ENCODE measurements at regions not wholly inside any gene's neighbourhood (a gene's known extent, or its start where the extent isn't known, plus 50 kb on each side); places are given as distances from the start of the nearest gene placed in this dataset.

GRCh38 chr12:123089140-123089539, 61.8 kb downstream of the PITPNM2 start:
- Mint-ChIP-seq H3K36me3 (ENCODE audit: low read depth) (no peaks in the 10 kb centered on the region), H3K27me3 (ENCODE audit: insufficient read depth, low read depth, poor library complexity) (peaks cover 5% of the 10 kb centered on the region), H3K9me3 (no peaks in the 10 kb centered on the region), H3K4me3 (no peak overlapping the region), H3K27ac (no peak overlapping the region), H3K4me1 (peaks cover 5% of the 10 kb centered on the region)
- TF ChIP-seq STAT1 (IDR thresholded peaks at IDR 0.05; ENCODE audit: unreplicated experiment) (no peak), ZNF114 (CRISPR knock-in tag; IDR thresholded peaks at IDR 0.05) (no peak), CREB1 (CRISPR knock-in tag; IDR thresholded peaks at IDR 0.05; ENCODE audit: low read depth) (no peak), JUNB (IDR thresholded peaks at IDR 0.05; ENCODE audit: unreplicated experiment) (no peak), NANOG (IDR thresholded peaks at IDR 0.05; ENCODE audit: borderline replicate concordance) (no peak), CTCF (conservative IDR thresholded peaks at IDR 0.05; ENCODE audit: low read depth in 2 of 2) (no peak), EZH2 (IDR thresholded peaks at IDR 0.05; ENCODE audit: low read depth, unreplicated experiment) (no peak), ZNF331 (CRISPR knock-in tag; IDR thresholded peaks at IDR 0.05; ENCODE audit: low read depth) (no peak), EZH2phosphoT487 (IDR thresholded peaks at IDR 0.05; ENCODE audit: unreplicated experiment) (no peak), REST (IDR thresholded peaks at IDR 0.05; ENCODE audit: unreplicated experiment) (no peak), POLR2AphosphoS5 (IDR thresholded peaks at IDR 0.05; ENCODE audit: low read depth) (no peak), ETS1 (IDR thresholded peaks at IDR 0.05) (no peak)
- TF ChIP-seq, protein P1, sequence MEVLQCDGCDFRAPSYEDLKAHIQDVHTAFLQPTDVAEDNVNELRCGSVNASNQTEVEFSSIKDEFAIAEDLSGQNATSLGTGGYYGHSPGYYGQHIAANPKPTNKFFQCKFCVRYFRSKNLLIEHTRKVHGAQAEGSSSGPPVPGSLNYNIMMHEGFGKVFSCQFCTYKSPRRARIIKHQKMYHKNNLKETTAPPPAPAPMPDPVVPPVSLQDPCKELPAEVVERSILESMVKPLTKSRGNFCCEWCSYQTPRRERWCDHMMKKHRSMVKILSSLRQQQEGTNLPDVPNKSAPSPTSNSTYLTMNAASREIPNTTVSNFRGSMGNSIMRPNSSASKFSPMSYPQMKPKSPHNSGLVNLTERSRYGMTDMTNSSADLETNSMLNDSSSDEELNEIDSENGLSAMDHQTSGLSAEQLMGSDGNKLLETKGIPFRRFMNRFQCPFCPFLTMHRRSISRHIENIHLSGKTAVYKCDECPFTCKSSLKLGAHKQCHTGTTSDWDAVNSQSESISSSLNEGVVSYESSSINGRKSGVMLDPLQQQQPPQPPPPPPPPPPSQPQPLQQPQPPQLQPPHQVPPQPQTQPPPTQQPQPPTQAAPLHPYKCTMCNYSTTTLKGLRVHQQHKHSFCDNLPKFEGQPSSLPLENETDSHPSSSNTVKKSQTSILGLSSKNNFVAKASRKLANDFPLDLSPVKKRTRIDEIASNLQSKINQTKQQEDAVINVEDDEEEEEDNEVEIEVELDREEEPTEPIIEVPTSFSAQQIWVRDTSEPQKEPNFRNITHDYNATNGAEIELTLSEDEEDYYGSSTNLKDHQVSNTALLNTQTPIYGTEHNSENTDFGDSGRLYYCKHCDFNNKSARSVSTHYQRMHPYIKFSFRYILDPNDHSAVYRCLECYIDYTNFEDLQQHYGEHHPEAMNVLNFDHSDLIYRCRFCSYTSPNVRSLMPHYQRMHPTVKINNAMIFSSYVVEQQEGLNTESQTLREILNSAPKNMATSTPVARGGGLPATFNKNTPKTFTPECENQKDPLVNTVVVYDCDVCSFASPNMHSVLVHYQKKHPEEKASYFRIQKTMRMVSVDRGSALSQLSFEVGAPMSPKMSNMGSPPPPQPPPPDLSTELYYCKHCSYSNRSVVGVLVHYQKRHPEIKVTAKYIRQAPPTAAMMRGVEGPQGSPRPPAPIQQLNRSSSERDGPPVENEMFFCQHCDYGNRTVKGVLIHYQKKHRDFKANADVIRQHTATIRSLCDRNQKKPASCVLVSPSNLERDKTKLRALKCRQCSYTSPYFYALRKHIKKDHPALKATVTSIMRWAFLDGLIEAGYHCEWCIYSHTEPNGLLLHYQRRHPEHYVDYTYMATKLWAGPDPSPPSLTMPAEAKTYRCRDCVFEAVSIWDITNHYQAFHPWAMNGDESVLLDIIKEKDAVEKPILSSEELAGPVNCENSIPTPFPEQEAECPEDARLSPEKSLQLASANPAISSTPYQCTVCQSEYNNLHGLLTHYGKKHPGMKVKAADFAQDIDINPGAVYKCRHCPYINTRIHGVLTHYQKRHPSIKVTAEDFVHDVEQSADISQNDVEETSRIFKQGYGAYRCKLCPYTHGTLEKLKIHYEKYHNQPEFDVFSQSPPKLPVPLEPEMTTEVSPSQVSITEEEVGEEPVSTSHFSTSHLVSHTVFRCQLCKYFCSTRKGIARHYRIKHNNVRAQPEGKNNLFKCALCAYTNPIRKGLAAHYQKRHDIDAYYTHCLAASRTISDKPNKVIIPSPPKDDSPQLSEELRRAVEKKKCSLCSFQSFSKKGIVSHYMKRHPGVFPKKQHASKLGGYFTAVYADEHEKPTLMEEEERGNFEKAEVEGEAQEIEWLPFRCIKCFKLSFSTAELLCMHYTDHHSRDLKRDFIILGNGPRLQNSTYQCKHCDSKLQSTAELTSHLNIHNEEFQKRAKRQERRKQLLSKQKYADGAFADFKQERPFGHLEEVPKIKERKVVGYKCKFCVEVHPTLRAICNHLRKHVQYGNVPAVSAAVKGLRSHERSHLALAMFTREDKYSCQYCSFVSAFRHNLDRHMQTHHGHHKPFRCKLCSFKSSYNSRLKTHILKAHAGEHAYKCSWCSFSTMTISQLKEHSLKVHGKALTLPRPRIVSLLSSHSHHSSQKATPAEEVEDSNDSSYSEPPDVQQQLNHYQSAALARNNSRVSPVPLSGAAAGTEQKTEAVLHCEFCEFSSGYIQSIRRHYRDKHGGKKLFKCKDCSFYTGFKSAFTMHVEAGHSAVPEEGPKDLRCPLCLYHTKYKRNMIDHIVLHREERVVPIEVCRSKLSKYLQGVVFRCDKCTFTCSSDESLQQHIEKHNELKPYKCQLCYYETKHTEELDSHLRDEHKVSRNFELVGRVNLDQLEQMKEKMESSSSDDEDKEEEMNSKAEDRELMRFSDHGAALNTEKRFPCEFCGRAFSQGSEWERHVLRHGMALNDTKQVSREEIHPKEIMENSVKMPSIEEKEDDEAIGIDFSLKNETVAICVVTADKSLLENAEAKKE (CRISPR knock-in tag; IDR thresholded peaks at IDR 0.05): no peak
- no peaks in the 10 kb centered on the region for H3F3A ChIP-seq (replicated peaks; ENCODE audit: low read depth)
- no peaks in the 10 kb centered on the region for H4K20me1 ChIP-seq (replicated peaks; ENCODE audit: insufficient read depth)
- no peak overlapping the region for H3K27ac ChIP-seq (ENCODE audit: low read depth)
- H3K4me1 ChIP-seq (ENCODE audit: insufficient read depth): no peaks in the 10 kb centered on the region
- H3K4me3 ChIP-seq: no peak overlapping the region
- H3K9me2 ChIP-seq (ENCODE audit: insufficient read depth): no peaks in the 10 kb centered on the region
- H3K79me2 ChIP-seq (replicated peaks; ENCODE audit: insufficient read depth): no peaks in the 10 kb centered on the region
- no peaks in the 10 kb centered on the region for H3K27me3 ChIP-seq (ENCODE audit: insufficient read depth)
- H3K4me2 ChIP-seq: no peak overlapping the region
- ATAC-seq (no peak), DNase-seq (ENCODE audit: low spot score) (no peak)
- H3K36me3 ChIP-seq (ENCODE audit: insufficient read depth): no peaks in the 10 kb centered on the region
- no peak overlapping the region for H2AFZ ChIP-seq
